Activated B cell treated with CpG ODN at 0.5 μM for 24 hours (primary cell): ENCODE measurements at regions not wholly inside any gene's neighbourhood (a gene's known extent, or its start where the extent isn't known, plus 50 kb on each side); places are given as distances from the start of the nearest gene placed in this dataset.

Experiments used
- ATAC-seq: fragments of 200-7000 bp; cut with Tn5 transposase; one replicate; pipeline ENCODE4 v1.10.0; 2021; ENCODE audit warnings: low read depth, mild to moderate bottlenecking, moderate library complexity
- CTCF ChIA-PET: fragments of 350-600 bp; sonication (Branson Sonifier 250); formaldehyde crosslinking; loops from one replicate; lab custom pipeline; 2021; ENCODE audit warnings: antibody characterized with exemption; lab: Charles Lee
- POLR2A ChIA-PET: fragments of 350-600 bp; sonication (Branson Sonifier 250); formaldehyde crosslinking; loops from one replicate; lab custom pipeline; 2021; ENCODE audit warnings: antibody characterized with exemption; lab: Charles Lee
- DNase-seq: peaks from one replicate; pipeline ENCODE4 v3.0.0; 2022
- H3K27ac Mint-ChIP-seq: one replicate; pipeline ENCODE4 v1.8.0; 2020; ENCODE audit warnings: mixed read lengths
- H3K27me3 Mint-ChIP-seq: one replicate; pipeline ENCODE4 v1.8.0; 2021; ENCODE audit warnings: mixed read lengths
- H3K36me3 Mint-ChIP-seq: one replicate; pipeline ENCODE4 v1.8.0; 2021; ENCODE audit warnings: low read depth, mixed read lengths
- H3K4me1 Mint-ChIP-seq: one replicate; pipeline ENCODE4 v1.8.0; 2021; ENCODE audit warnings: mixed read lengths
- H3K4me3 Mint-ChIP-seq: one replicate; pipeline ENCODE4 v1.8.0; 2020; ENCODE audit warnings: mild to moderate bottlenecking, mixed read lengths
- H3K9me3 Mint-ChIP-seq: one replicate; pipeline ENCODE4 v1.8.0; 2020; ENCODE audit warnings: mixed read lengths
- CTCF ChIP-seq: fragments of 200-600 bp; IDR thresholded peaks from one replicate; pipeline ENCODE4 v1.8.0; 2022; ENCODE audit warnings: antibody characterized with exemption, mild to moderate bottlenecking
- intact Hi-C: fragments of 100-400 bp; cut with micrococcal nuclease; formaldehyde crosslinking; loops from one replicate; pipeline ENCODE4 v1.15.1; 2024

- Mint-ChIP-seq H3K27me3 (no peaks in the 10 kb centered on the region), H3K4me1 (no peaks in the 10 kb centered on the region), H3K27ac (no peak overlapping the region), H3K36me3 (no peaks in the 10 kb centered on the region), H3K4me3 (no peak overlapping the region), H3K9me3 (no peaks in the 10 kb centered on the region)
- ChIA-PET POLR2A (no interaction called here), CTCF (no interaction called here)
- intact Hi-C loops, result no loop called here
- no peak for DNase-seq
- ATAC-seq, result no peak
- TF ChIP-seq CTCF, result no peak
Observed at GRCh38 chr4:56106180-56107147, 157.7 kb downstream of the CEP135 start.

GRCh38 chr4:56104188-56104587 lies 155.4 kb downstream of the CEP135 start:
- ChIA-PET POLR2A (no interaction called here), CTCF (no interaction called here)
- Mint-ChIP-seq H3K36me3 (no peaks in the 10 kb centered on the region), H3K27me3 (no peaks in the 10 kb centered on the region), H3K9me3 (no peaks in the 10 kb centered on the region), H3K4me1 (no peaks in the 10 kb centered on the region), H3K27ac (no peak overlapping the region), H3K4me3 (no peak overlapping the region)
- TF ChIP-seq CTCF, result no peak
- DNase-seq, result no peak
- ATAC-seq, result no peak
- intact Hi-C loops, result no loop called here

GRCh38 chr4:56102601-56103000 lies 153.9 kb downstream of the CEP135 start:
- TF ChIP-seq CTCF, result no peak
- no peak overlapping the region for H3K4me3 Mint-ChIP-seq
- DNase-seq (no peak), ATAC-seq (no peak)
- H3K27me3 Mint-ChIP-seq, result no peaks in the 10 kb centered on the region
- ChIA-PET POLR2A (no interaction called here), CTCF (no interaction called here)
- H3K4me1 Mint-ChIP-seq, result no peaks in the 10 kb centered on the region
- no peak overlapping the region for H3K27ac Mint-ChIP-seq
- intact Hi-C loops, result no loop called here
- no peaks in the 10 kb centered on the region for H3K9me3 Mint-ChIP-seq
- H3K36me3 Mint-ChIP-seq, result no peaks in the 10 kb centered on the region

- intact Hi-C loops, result no loop called here
- no peaks in the 10 kb centered on the region for H3K9me3 Mint-ChIP-seq
- POLR2A ChIA-PET, result no interaction called here
- no peaks in the 10 kb centered on the region for H3K36me3 Mint-ChIP-seq
- CTCF ChIA-PET, result no interaction called here
- no peak for DNase-seq
- no peaks in the 10 kb centered on the region for H3K4me1 Mint-ChIP-seq
- H3K27me3 Mint-ChIP-seq, result no peaks in the 10 kb centered on the region
- TF ChIP-seq CTCF, result no peak
- no peak overlapping the region for H3K27ac Mint-ChIP-seq
- no peak for ATAC-seq
- H3K4me3 Mint-ChIP-seq, result no peak overlapping the region
Observed at GRCh38 chr4:56099378-56099786, 150.6 kb downstream of the CEP135 start.

- ATAC-seq (no peak), DNase-seq (no peak)
- no peaks in the 10 kb centered on the region for H3K27me3 Mint-ChIP-seq
- TF ChIP-seq CTCF, result no peak
- no peaks in the 10 kb centered on the region for H3K4me1 Mint-ChIP-seq
- CTCF ChIA-PET, result no interaction called here
- POLR2A ChIA-PET, result no interaction called here
- intact Hi-C loops, result no loop called here
- no peaks in the 10 kb centered on the region for H3K9me3 Mint-ChIP-seq
- no peak overlapping the region for H3K27ac Mint-ChIP-seq
- H3K4me3 Mint-ChIP-seq, result no peak overlapping the region
- no peaks in the 10 kb centered on the region for H3K36me3 Mint-ChIP-seq
Observed at GRCh38 chr4:56093576-56093975, 144.8 kb downstream of the CEP135 start.
